A673 (cell line): ENCODE measurements at regions not wholly inside any gene's neighbourhood (a gene's known extent, or its start where the extent isn't known, plus 50 kb on each side); places are given as distances from the start of the nearest gene placed in this dataset.
"Not testable (repeated sequence)": the region's sequence is repeated elsewhere in the genome, so short reads cannot be mapped to it uniquely, and the experiment has no call there.

ENCODE experiments used
- BruUV-seq: library from RNA; stranded (reverse); fragments of 400-500 nt; replicated peaks from 2 replicates; lab custom pipeline; 2021; lab: Mats Ljungman, UMichigan
- CTCF ChIA-PET: fragments of 300-600 bp; sonication (Branson Sonifier 250); formaldehyde crosslinking; loops from one replicate; lab custom pipeline; 2022; ENCODE audit warnings: antibody characterized with exemption; lab: Charles Lee
- POLR2A ChIA-PET: fragments of 300-600 bp; sonication (Branson Sonifier 250); formaldehyde crosslinking; loops from one replicate; lab custom pipeline; 2022; ENCODE audit warnings: antibody characterized with exemption; ENCODE audit not compliant: low non-redundant PET; lab: Charles Lee
- DNase-seq: peaks from one replicate; pipeline ENCODE4 v3.0.0-alpha.2; 2015; ENCODE audit warnings: low spot score
- H3K27ac ChIP-seq: fragments of 200-600 bp; sonication (generic); 2 replicates; pipeline ENCODE4 v1.5.1; 2016; ENCODE audit warnings: mixed run types, low read depth, mild to moderate bottlenecking, mixed read lengths, antibody characterized with exemption, low read length; ENCODE audit not compliant: poor library complexity, severe bottlenecking
- H3K27me3 ChIP-seq: fragments of 200-600 bp; sonication (generic); replicated peaks from 2 replicates; pipeline ENCODE4 v1.6.1; 2017; ENCODE audit warnings: mixed run types, low read depth, mild to moderate bottlenecking, mixed read lengths, antibody characterized with exemption, low read length; ENCODE audit not compliant: insufficient read depth, poor library complexity
- H3K36me3 ChIP-seq: fragments of 200-600 bp; sonication (generic); 2 replicates; pipeline ENCODE4 v1.6.1; 2016; ENCODE audit warnings: mixed run types, mild to moderate bottlenecking, mixed read lengths, antibody characterized with exemption, low read length; ENCODE audit not compliant: insufficient read depth, poor library complexity, severe bottlenecking
- H3K4me1 ChIP-seq: fragments of 200-600 bp; sonication (generic); 2 replicates; pipeline ENCODE4 v1.6.1; 2017; ENCODE audit warnings: mixed run types, mild to moderate bottlenecking, mixed read lengths, antibody characterized with exemption, low read length; ENCODE audit not compliant: insufficient read depth, poor library complexity, severe bottlenecking
- H3K4me3 ChIP-seq: fragments of 200-600 bp; sonication (generic); 2 replicates; pipeline ENCODE4 v1.5.1; 2016; ENCODE audit warnings: low read depth, mixed run types, mild to moderate bottlenecking, mixed read lengths, low read length; ENCODE audit not compliant: poor library complexity, severe bottlenecking
- H3K9me3 ChIP-seq: fragments of 200-600 bp; sonication (generic); 2 replicates; pipeline ENCODE4 v1.6.1; 2016; ENCODE audit warnings: mixed run types, low read depth, mild to moderate bottlenecking, mixed read lengths, antibody characterized with exemption, low read length; ENCODE audit not compliant: poor library complexity, severe bottlenecking
- intact Hi-C: fragments of 100-400 bp; cut with micrococcal nuclease; formaldehyde crosslinking; loops from one replicate; pipeline ENCODE4 v1.10.0; 2022; ENCODE audit not compliant: unreplicated experiment

DNA sequence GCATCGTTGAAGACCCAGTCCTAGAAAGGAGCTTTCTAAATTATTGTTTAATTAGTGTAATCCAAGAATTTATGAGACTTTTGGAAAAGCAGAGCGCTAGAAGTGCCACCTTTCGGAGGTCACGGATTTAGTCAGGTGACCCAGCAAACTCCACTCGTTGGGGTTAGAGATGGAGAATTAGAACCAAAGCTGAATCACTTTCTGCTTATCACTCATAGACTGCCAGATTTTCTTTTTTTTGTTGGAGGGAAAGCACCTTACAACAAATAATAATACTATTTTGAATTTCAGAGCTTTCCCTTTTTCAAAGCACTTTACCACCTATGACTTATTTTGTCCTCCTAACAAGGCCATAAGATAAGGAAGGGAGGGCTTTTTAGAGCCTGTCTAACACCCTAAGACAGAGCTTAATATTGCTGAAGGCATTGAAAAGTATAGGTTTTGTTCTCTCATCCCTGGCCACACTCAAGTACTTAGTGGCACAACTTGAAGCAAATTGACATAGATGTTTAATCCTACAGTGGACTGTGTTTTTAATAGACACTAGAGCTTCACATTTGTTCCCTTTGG is 223.2 kb upstream of the PLGLB2 start:
- POLR2A ChIA-PET, BruUV-seq, CTCF ChIA-PET, H3K27me3 ChIP-seq, intact Hi-C loops, H3K4me1 ChIP-seq, H3K9me3 ChIP-seq, H3K27ac ChIP-seq, H3K4me3 ChIP-seq, DNase-seq, H3K36me3 ChIP-seq: not testable (repeated sequence)

DNA sequence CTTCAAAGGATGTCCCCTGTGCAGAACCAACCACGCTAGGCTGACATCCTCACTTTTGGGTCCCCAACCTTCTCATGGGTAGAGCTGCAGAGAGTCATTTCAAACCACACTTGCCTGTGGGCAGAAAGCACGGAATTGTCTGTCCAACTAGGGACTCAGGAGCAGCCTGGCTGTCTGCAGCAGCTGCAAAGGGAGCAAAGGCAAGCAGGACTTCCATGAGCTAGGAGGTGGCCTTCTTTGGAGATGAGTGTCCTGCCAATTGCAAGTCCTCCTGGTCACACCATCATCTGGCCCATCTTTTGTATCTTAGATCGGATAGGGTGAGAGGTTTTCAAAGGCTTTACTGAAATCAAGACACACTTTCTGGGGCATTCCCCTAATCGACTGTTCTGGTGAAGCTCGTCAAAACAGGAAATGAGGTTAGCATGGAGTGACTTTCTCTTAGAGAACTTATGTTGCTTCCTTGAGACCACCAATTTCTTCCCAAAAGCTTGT is 222.3 kb upstream of the PLGLB2 start:
- intact Hi-C loops, H3K4me1 ChIP-seq, H3K36me3 ChIP-seq, CTCF ChIA-PET, H3K27me3 ChIP-seq, H3K27ac ChIP-seq, H3K9me3 ChIP-seq, POLR2A ChIA-PET, H3K4me3 ChIP-seq, DNase-seq, BruUV-seq: not testable (repeated sequence)

- H3K27me3 ChIP-seq, POLR2A ChIA-PET, intact Hi-C loops, H3K9me3 ChIP-seq, BruUV-seq, CTCF ChIA-PET, H3K4me1 ChIP-seq, H3K4me3 ChIP-seq, H3K36me3 ChIP-seq, DNase-seq, H3K27ac ChIP-seq: not testable (repeated sequence)
Observed at GRCh38 chr2:87526258-87526657, 221.6 kb upstream of the PLGLB2 start.

GRCh38 chr2:87531968-87532715 is 215.7 kb upstream of the PLGLB2 start:
- CTCF ChIA-PET, H3K9me3 ChIP-seq, BruUV-seq, H3K4me3 ChIP-seq, DNase-seq, POLR2A ChIA-PET, H3K27ac ChIP-seq, H3K36me3 ChIP-seq, H3K4me1 ChIP-seq, intact Hi-C loops, H3K27me3 ChIP-seq: not testable (repeated sequence)

DNA sequence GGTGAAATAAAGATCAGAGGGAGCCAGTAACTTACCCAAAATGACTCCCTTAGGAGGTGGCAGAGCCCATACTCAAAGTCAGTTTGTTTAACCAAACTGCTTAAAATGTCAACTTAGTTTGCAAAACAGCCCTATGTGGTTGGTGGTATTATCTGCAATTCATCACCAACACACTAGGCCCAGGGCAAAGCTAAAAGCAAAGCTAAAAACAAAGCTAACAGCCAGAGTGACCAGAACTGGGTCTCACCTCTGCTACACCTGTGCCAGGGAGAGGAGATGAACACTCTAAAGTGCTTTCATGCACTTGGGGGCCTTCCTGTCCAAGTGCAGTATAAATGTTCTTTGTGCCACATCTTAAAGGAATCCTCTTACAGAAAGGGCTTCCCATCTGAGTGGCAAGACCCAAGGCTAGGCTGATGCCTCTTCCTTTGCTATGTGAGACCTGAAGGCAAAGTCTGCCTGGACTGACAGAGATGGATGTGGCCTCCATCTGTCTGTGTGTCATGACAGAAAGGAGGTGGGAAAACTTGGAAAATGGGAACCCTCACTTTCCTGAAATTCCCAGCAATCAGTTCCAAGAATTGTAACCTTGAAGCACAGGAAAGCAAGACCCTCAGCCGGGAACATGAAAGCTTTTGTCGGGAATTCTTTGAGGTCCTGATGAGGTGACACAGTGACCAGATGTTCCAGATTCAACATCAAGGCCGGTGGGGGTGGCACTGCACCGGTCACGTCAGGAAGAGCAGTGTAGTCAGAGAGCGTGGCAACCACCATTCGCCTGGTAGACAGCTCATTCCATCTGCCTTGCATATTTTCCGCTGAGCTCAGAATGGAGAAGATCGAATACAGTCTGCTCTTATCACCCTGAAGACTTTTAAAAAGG is 214.3 kb upstream of the PLGLB2 start:
- H3K27me3 ChIP-seq, BruUV-seq, intact Hi-C loops, H3K4me3 ChIP-seq, CTCF ChIA-PET, H3K27ac ChIP-seq, POLR2A ChIA-PET, DNase-seq, H3K36me3 ChIP-seq, H3K9me3 ChIP-seq, H3K4me1 ChIP-seq: not testable (repeated sequence)

GRCh38 chr2:87534273-87534889 is 213.5 kb upstream of the PLGLB2 start:
- H3K36me3 ChIP-seq, intact Hi-C loops, POLR2A ChIA-PET, CTCF ChIA-PET, H3K27me3 ChIP-seq, DNase-seq, H3K9me3 ChIP-seq, BruUV-seq, H3K27ac ChIP-seq, H3K4me3 ChIP-seq, H3K4me1 ChIP-seq: not testable (repeated sequence)

- BruUV-seq, H3K4me1 ChIP-seq, H3K27ac ChIP-seq, H3K9me3 ChIP-seq, H3K36me3 ChIP-seq, POLR2A ChIA-PET, CTCF ChIA-PET, H3K27me3 ChIP-seq, DNase-seq, H3K4me3 ChIP-seq, intact Hi-C loops: not testable (repeated sequence)
Observed at GRCh38 chr2:87536427-87536826, 211.5 kb upstream of the PLGLB2 start.
